ENCODE measurements at regions not wholly inside any gene's neighbourhood (a gene's known extent, or its start where the extent isn't known, plus 50 kb on each side); places are given as distances from the start of the nearest gene placed in this dataset.
"Not testable (repeated sequence)": the region's sequence is repeated elsewhere in the genome, so short reads cannot be mapped to it uniquely, and the experiment has no call there.

GRCh38 chr6:137933696-137934095 lies 66.6 kb downstream of the TNFAIP3 start:
- no peak overlapping the region for H3K27ac Mint-ChIP-seq
- peaks cover 24% of the 10 kb centered on the region for H3K4me1 Mint-ChIP-seq (ENCODE audit: low read depth)
- POLR2A ChIA-PET, result interaction anchor here (0.6 to 0.7 kb wide), 2 partner anchors 15 to 28 kb away, joined by 3 to 4 read pairs; no protein-coding TSS in a partner anchor
- no peak for DNase-seq
- peaks cover 11% of the 10 kb centered on the region for H3K36me3 Mint-ChIP-seq
- intact Hi-C loops (cut with micrococcal nuclease), result no loop called here
- CTCF ChIA-PET, result interaction anchor here (1.5 to 1.6 kb wide), 2 partner anchors 32 to 67 kb away, joined by 3 to 5 read pairs; partner anchors contain the start of gene TNFAIP3
- H3K9me3 Mint-ChIP-seq, result peaks cover 21% of the 10 kb centered on the region
- no peak overlapping the region for H3K4me3 Mint-ChIP-seq
- no peaks in the 10 kb centered on the region for H3K27me3 Mint-ChIP-seq

- ChIA-PET POLR2A (no interaction called here), CTCF (interaction anchor here (1.8 kb wide), 1 partner anchor 137 kb away, joined by 6 read pairs; no protein-coding TSS in a partner anchor)
- intact Hi-C loops (cut with micrococcal nuclease), result no loop called here
- Mint-ChIP-seq H3K36me3 (peaks cover 14% of the 10 kb centered on the region), H3K27me3 (no peaks in the 10 kb centered on the region), H3K4me3 (no peak overlapping the region), H3K4me1 (ENCODE audit: low read depth) (peaks cover 37% of the 10 kb centered on the region), H3K27ac (no peak overlapping the region), H3K9me3 (peaks cover 25% of the 10 kb centered on the region)
- DNase-seq, result no peak
These were observed 69.7 kb downstream of the TNFAIP3 start for GRCh38 chr6:137936798-137937197.

GRCh38 chr6:137937834-137938233 lies 70.8 kb downstream of the TNFAIP3 start:
- Mint-ChIP-seq H3K27me3 (no peaks in the 10 kb centered on the region), H3K36me3 (peaks cover 14% of the 10 kb centered on the region), H3K4me3 (no peak overlapping the region), H3K27ac (no peak overlapping the region), H3K4me1 (ENCODE audit: low read depth) (peaks cover 38% of the 10 kb centered on the region), H3K9me3 (peaks cover 25% of the 10 kb centered on the region)
- intact Hi-C loops (cut with micrococcal nuclease), result no loop called here
- CTCF ChIA-PET, result interaction anchor here (3.7 kb wide), 1 partner anchor 56 kb away, joined by 23 read pairs; no protein-coding TSS in a partner anchor
- DNase-seq, result no peak
- POLR2A ChIA-PET, result no interaction called here

- Mint-ChIP-seq H3K9me3 (peaks cover 25% of the 10 kb centered on the region), H3K27me3 (no peaks in the 10 kb centered on the region), H3K4me3 (no peak overlapping the region), H3K27ac (peak overlapping the region; percentile 71), H3K36me3 (peaks cover 14% of the 10 kb centered on the region), H3K4me1 (ENCODE audit: low read depth) (peaks cover 32% of the 10 kb centered on the region)
- no peak for DNase-seq
- intact Hi-C loops (cut with micrococcal nuclease), result no loop called here
- CTCF ChIA-PET, result interaction anchor here (1.1 to 13.8 kb wide), 10 partner anchors 11 to 234 kb away, joined by 3 to 270 read pairs (median 8); partner anchors contain the start of gene TNFAIP3
- POLR2A ChIA-PET, result interaction anchor here (0.8 to 3.5 kb wide), 7 partner anchors 11 to 72 kb away, joined by 3 to 33 read pairs (median 10); partner anchors contain the start of gene TNFAIP3
These were observed 71.8 kb downstream of the TNFAIP3 start for GRCh38 chr6:137938770-137939379.

GRCh38 chr6:137941995-137942394 lies 74.9 kb downstream of the TNFAIP3 start:
- no peaks in the 10 kb centered on the region for H3K27me3 Mint-ChIP-seq
- peaks cover 43% of the 10 kb centered on the region for H3K4me1 Mint-ChIP-seq (ENCODE audit: low read depth)
- H3K36me3 Mint-ChIP-seq, result peaks cover 11% of the 10 kb centered on the region
- CTCF ChIA-PET, result interaction anchor here (4.0 to 13.8 kb wide), 3 partner anchors 15 to 234 kb away, joined by 25 to 270 read pairs (median 35); partner anchors contain the start of gene TNFAIP3
- H3K4me3 Mint-ChIP-seq, result no peak overlapping the region
- no peak overlapping the region for H3K27ac Mint-ChIP-seq
- no peak for DNase-seq
- intact Hi-C loops (cut with micrococcal nuclease), result no loop called here
- POLR2A ChIA-PET, result interaction anchor here (1.4 to 3.5 kb wide), 2 partner anchors 69 to 75 kb away, joined by 3 to 22 read pairs; partner anchors contain the start of gene TNFAIP3
- peaks cover 17% of the 10 kb centered on the region for H3K9me3 Mint-ChIP-seq

GRCh38 chr6:137942736-137943135 lies 75.7 kb downstream of the TNFAIP3 start:
- Mint-ChIP-seq H3K27ac (no peak overlapping the region), H3K27me3 (no peaks in the 10 kb centered on the region), H3K9me3 (peaks cover 13% of the 10 kb centered on the region), H3K4me1 (ENCODE audit: low read depth) (peaks cover 43% of the 10 kb centered on the region), H3K36me3 (peaks cover 11% of the 10 kb centered on the region), H3K4me3 (no peak overlapping the region)
- CTCF ChIA-PET, result interaction anchor here (0.6 to 13.8 kb wide), 4 partner anchors 15 to 234 kb away, joined by 3 to 270 read pairs (median 54); partner anchors contain the start of gene TNFAIP3
- intact Hi-C loops (cut with micrococcal nuclease), result no loop called here
- POLR2A ChIA-PET, result interaction anchor here (1.4 kb wide), 1 partner anchor 70 kb away, joined by 3 read pairs; no protein-coding TSS in a partner anchor
- no peak for DNase-seq

GRCh38 chr6:137944381-137944780 lies 77.3 kb downstream of the TNFAIP3 start:
- DNase-seq, result peak; percentile 30
- not testable (repeated sequence) for H3K36me3 Mint-ChIP-seq, H3K27me3 Mint-ChIP-seq, H3K4me3 Mint-ChIP-seq, H3K9me3 Mint-ChIP-seq
- CTCF ChIA-PET, result interaction anchor here (0.8 to 13.8 kb wide), 28 partner anchors 10 to 289 kb away, joined by 3 to 270 read pairs (median 6); partner anchors contain the start of gene TNFAIP3
- H3K27ac Mint-ChIP-seq, result peak overlapping the region; percentile 47
- intact Hi-C loops (cut with micrococcal nuclease), result loop anchor here (1.0 to 2.0 kb wide), 3 partner anchors 24 to 144 kb away; no protein-coding TSS in a partner anchor
- POLR2A ChIA-PET, result interaction anchor here (1.1 to 1.8 kb wide), 5 partner anchors 60 to 237 kb away, joined by 3 to 7 read pairs (median 6); no protein-coding TSS in a partner anchor
- peaks cover 37% of the 10 kb centered on the region for H3K4me1 Mint-ChIP-seq (ENCODE audit: low read depth)

- Mint-ChIP-seq H3K36me3 (no peaks in the 10 kb centered on the region), H3K4me3 (no peak overlapping the region), H3K27ac (peak overlapping the region; percentile 47), H3K9me3 (no peaks in the 10 kb centered on the region), H3K27me3 (no peaks in the 10 kb centered on the region), H3K4me1 (ENCODE audit: low read depth) (peaks cover 40% of the 10 kb centered on the region)
- intact Hi-C loops (cut with micrococcal nuclease), result loop anchor here (1.0 to 2.0 kb wide), 5 partner anchors 24 to 240 kb away; no protein-coding TSS in a partner anchor
- ChIA-PET CTCF (interaction anchor here (0.6 to 13.8 kb wide), 33 partner anchors 10 to 272 kb away, joined by 3 to 270 read pairs (median 5); partner anchors contain the start of gene TNFAIP3), POLR2A (interaction anchor here (0.9 to 1.8 kb wide), 6 partner anchors 61 to 237 kb away, joined by 3 to 7 read pairs (median 5); no protein-coding TSS in a partner anchor)
- DNase-seq, result peak; percentile 24
These were observed 77.9 kb downstream of the TNFAIP3 start for GRCh38 chr6:137944793-137945498.

GRCh38 chr6:137949686-137950390 lies 82.8 kb downstream of the TNFAIP3 start:
- CTCF ChIA-PET, result interaction anchor here (0.7 to 13.8 kb wide), 6 partner anchors 9 to 80 kb away, joined by 3 to 270 read pairs (median 4); partner anchors contain the start of gene TNFAIP3
- H3K4me3 Mint-ChIP-seq, result peak overlapping the region; percentile 9
- no peaks in the 10 kb centered on the region for H3K36me3 Mint-ChIP-seq
- no peaks in the 10 kb centered on the region for H3K9me3 Mint-ChIP-seq
- peaks cover 22% of the 10 kb centered on the region for H3K4me1 Mint-ChIP-seq (ENCODE audit: low read depth)
- DNase-seq, result peak; percentile 21
- POLR2A ChIA-PET, result interaction anchor here (1.0 to 2.2 kb wide), 4 partner anchors 16 to 28 kb away, joined by 3 to 9 read pairs (median 3); no protein-coding TSS in a partner anchor
- no peaks in the 10 kb centered on the region for H3K27me3 Mint-ChIP-seq
- H3K27ac Mint-ChIP-seq, result peak overlapping the region; percentile 65
- intact Hi-C loops (cut with micrococcal nuclease), result loop anchor here (1.0 kb wide), 1 partner anchor 25 kb away; no protein-coding TSS in a partner anchor

GRCh38 chr6:137950581-137950980 lies 83.5 kb downstream of the TNFAIP3 start:
- peaks cover 18% of the 10 kb centered on the region for H3K4me1 Mint-ChIP-seq (ENCODE audit: low read depth)
- no peak overlapping the region for H3K4me3 Mint-ChIP-seq
- no peaks in the 10 kb centered on the region for H3K27me3 Mint-ChIP-seq
- CTCF ChIA-PET, result interaction anchor here (1.1 to 13.8 kb wide), 3 partner anchors 10 to 80 kb away, joined by 3 to 270 read pairs (median 5); partner anchors contain the start of gene TNFAIP3
- intact Hi-C loops (cut with micrococcal nuclease), result loop anchor here (1.0 kb wide), 1 partner anchor 25 kb away; no protein-coding TSS in a partner anchor
- H3K36me3 Mint-ChIP-seq, result no peaks in the 10 kb centered on the region
- POLR2A ChIA-PET, result interaction anchor here (1.0 to 2.2 kb wide), 3 partner anchors 21 to 28 kb away, joined by 3 to 9 read pairs (median 3); no protein-coding TSS in a partner anchor
- no peak for DNase-seq
- no peaks in the 10 kb centered on the region for H3K9me3 Mint-ChIP-seq
- H3K27ac Mint-ChIP-seq, result no peak overlapping the region
